ENCODE measurements at regions not wholly inside any gene's neighbourhood (a gene's known extent, or its start where the extent isn't known, plus 50 kb on each side); places are given as distances from the start of the nearest gene placed in this dataset.

DNA sequence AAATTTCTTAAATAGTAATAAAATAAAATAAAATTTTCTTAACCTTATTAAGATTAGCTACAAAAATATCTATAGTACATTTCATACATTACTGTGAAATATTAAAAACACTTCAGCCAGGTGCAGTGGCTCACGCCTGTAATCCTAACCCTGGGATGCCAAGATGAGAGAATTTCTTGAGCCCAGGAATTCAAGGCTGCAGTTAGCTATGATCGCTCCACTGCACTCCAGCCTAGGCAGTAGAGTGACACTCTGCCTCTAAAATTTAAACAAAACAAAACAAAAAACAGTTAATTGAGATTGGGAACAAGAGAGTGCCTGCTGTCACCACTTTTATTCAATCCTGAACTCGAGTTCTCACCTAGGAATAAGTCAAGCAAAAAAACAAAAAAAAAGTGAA is 95.0 kb upstream of the CPNE8 start:
- TF ChIP-seq YY1 (IDR thresholded peaks at IDR 0.05; ENCODE audit: insufficient read depth, insufficient read length) = no peak
- TF ChIP-seq ZNF274 (IDR thresholded peaks at IDR 0.05; ENCODE audit: low read depth, low read length) = no peak
